Neural cell (in vitro differentiated cells): ENCODE measurements at regions not wholly inside any gene's neighbourhood (a gene's known extent, or its start where the extent isn't known, plus 50 kb on each side); places are given as distances from the start of the nearest gene placed in this dataset.

ENCODE experiments used
- H2AFZ ChIP-seq: fragments of 200-600, 300-800 bp; sonication (generic), shearing (Covaris generic); 2 replicates; pipeline ENCODE4 v1.6.0; 2014; ENCODE audit warnings: low read depth, mild to moderate bottlenecking, antibody characterized with exemption, low read length, moderate library complexity
- H3F3A ChIP-seq: fragments of 200-600 bp; shearing (Covaris generic); 2 replicates; pipeline ENCODE4 v1.6.1; 2016; ENCODE audit warnings: mild to moderate bottlenecking, moderate library complexity, mixed read lengths, antibody characterized with exemption, low read length; ENCODE audit not compliant: insufficient read depth, poor library complexity, severe bottlenecking
- H3K27ac ChIP-seq: fragments of 200-600, 300-800 bp; sonication (generic), shearing (Covaris generic); 2 replicates; pipeline ENCODE4 v1.5.1; 2014; ENCODE audit warnings: mild to moderate bottlenecking, low read length, moderate library complexity
- H3K27me3 ChIP-seq: fragments of 300-800, 200-600 bp; sonication (generic), shearing (Covaris generic); 2 replicates; pipeline ENCODE4 v1.6.0; 2014; ENCODE audit warnings: mild to moderate bottlenecking, low read depth, low read length, moderate library complexity; ENCODE audit not compliant: insufficient read depth
- H3K36me3 ChIP-seq: fragments of 300-800, 200-600 bp; sonication (generic), shearing (Covaris generic); 2 replicates; pipeline ENCODE4 v1.5.1; 2014; ENCODE audit warnings: mild to moderate bottlenecking, antibody characterized with exemption, low read length, moderate library complexity; ENCODE audit not compliant: insufficient read depth
- H3K4me2 ChIP-seq: fragments of 300-800, 200-600 bp; sonication (generic), shearing (Covaris generic); 2 replicates; pipeline ENCODE4 v1.6.0; 2014; ENCODE audit warnings: mild to moderate bottlenecking, low read length
- H3K4me3 ChIP-seq: fragments of 300-800, 200-600 bp; sonication (generic), shearing (Covaris generic); 2 replicates; pipeline ENCODE4 v1.5.1; 2014; ENCODE audit warnings: mild to moderate bottlenecking, low read length, moderate library complexity
- H3K79me2 ChIP-seq: fragments of 200-600 bp; shearing (Covaris generic); replicated peaks from 2 replicates; pipeline ENCODE4 v1.6.0; 2014; ENCODE audit warnings: mild to moderate bottlenecking, low read length, moderate library complexity; ENCODE audit not compliant: insufficient read depth
- H3K9ac ChIP-seq: fragments of 300-800, 200-600 bp; sonication (generic), shearing (Covaris generic); 2 replicates; pipeline ENCODE4 v1.6.1; 2016; ENCODE audit warnings: mild to moderate bottlenecking, low read length, mixed read lengths
- H3K9me2 ChIP-seq: fragments of 200-600 bp; shearing (Covaris generic); 2 replicates; pipeline ENCODE4 v1.6.1; 2016; ENCODE audit warnings: mild to moderate bottlenecking, low read length, mixed read lengths; ENCODE audit not compliant: insufficient read depth
- H3K9me3 ChIP-seq: fragments of 200-600, 300-800 bp; sonication (generic), shearing (Covaris generic); 2 replicates; pipeline ENCODE4 v1.6.1; 2016; ENCODE audit warnings: mild to moderate bottlenecking, mixed run types, low read length, moderate library complexity, mixed read lengths
- H4K20me1 ChIP-seq: fragments of 200-600 bp; shearing (Covaris generic); 2 replicates; pipeline ENCODE4 v1.6.1; 2016; ENCODE audit warnings: mild to moderate bottlenecking, mixed run types; ENCODE audit not compliant: insufficient read depth
- EP300 ChIP-seq: fragments of 450-650 bp; conservative IDR thresholded peaks from 2 replicates; pipeline ENCODE4 v1.6.1; 2014; ENCODE audit warnings: antibody characterized with exemption, mild to moderate bottlenecking, moderate library complexity; ENCODE audit not compliant: poor library complexity, severe bottlenecking
- EZH2 ChIP-seq: fragments of 200-600, 300-800 bp; shearing (Covaris generic), sonication (generic); IDR thresholded peaks from 2 replicates; pipeline ENCODE4 v1.6.1; 2014; ENCODE audit warnings: antibody characterized with exemption, low read length, borderline replicate concordance, mild to moderate bottlenecking; ENCODE audit not compliant: insufficient read depth, poor library complexity, severe bottlenecking
- MXI1 ChIP-seq: fragments of 450-650 bp; conservative IDR thresholded peaks from 2 replicates; pipeline ENCODE4 v1.6.1; 2014; ENCODE audit warnings: antibody characterized with exemption, mild to moderate bottlenecking; ENCODE audit not compliant: poor library complexity, severe bottlenecking
- POLR2AphosphoS5 ChIP-seq: IDR thresholded peaks from 2 replicates; pipeline ENCODE4 v1.6.1; 2012
- RAD21 ChIP-seq: fragments of 450-650 bp; conservative IDR thresholded peaks from 2 replicates; pipeline ENCODE4 v1.6.1; 2014; ENCODE audit warnings: antibody characterized with exemption, mild to moderate bottlenecking, moderate library complexity
- REST ChIP-seq: IDR thresholded peaks from 2 replicates; pipeline ENCODE4 v1.6.1; 2012; ENCODE audit warnings: borderline replicate concordance
- SMC3 ChIP-seq: fragments of 450-650 bp; conservative IDR thresholded peaks from 2 replicates; pipeline ENCODE4 v1.6.1; 2014; ENCODE audit warnings: antibody characterized with exemption, mild to moderate bottlenecking, moderate library complexity; ENCODE audit not compliant: poor library complexity
- TAF1 ChIP-seq: IDR thresholded peaks from 2 replicates; pipeline ENCODE4 v1.6.1; 2012; ENCODE audit warnings: low read depth
- TF ChIP-seq, protein P1 (sequence below): fragments of 450-650 bp; IDR thresholded peaks from 2 replicates; pipeline ENCODE4 v1.5.1; 2014; ENCODE audit warnings: antibody characterized with exemption, mild to moderate bottlenecking, moderate library complexity; ENCODE audit not compliant: poor library complexity, severe bottlenecking

- Histone ChIP-seq H2AFZ (no peak overlapping the region), H3F3A (no peaks in the 10 kb centered on the region), H3K36me3 (no peaks in the 10 kb centered on the region), H3K9ac (no peak overlapping the region), H3K9me3 (no peaks in the 10 kb centered on the region), H3K4me3 (no peak overlapping the region), H3K27ac (no peak overlapping the region), H3K4me2 (no peak overlapping the region), H4K20me1 (no peaks in the 10 kb centered on the region), H3K27me3 (no peaks in the 10 kb centered on the region), H3K79me2 (no peaks in the 10 kb centered on the region), H3K9me2 (no peaks in the 10 kb centered on the region)
- no peak for TF ChIP-seq EP300
- TF ChIP-seq SMC3: no peak
- TF ChIP-seq EZH2: no peak
- TF ChIP-seq MXI1: no peak
- no peak for TF ChIP-seq TAF1
- no peak for TF ChIP-seq RAD21
- no peak for TF ChIP-seq POLR2AphosphoS5
- TF ChIP-seq REST: no peak
- TF ChIP-seq, protein P1, sequence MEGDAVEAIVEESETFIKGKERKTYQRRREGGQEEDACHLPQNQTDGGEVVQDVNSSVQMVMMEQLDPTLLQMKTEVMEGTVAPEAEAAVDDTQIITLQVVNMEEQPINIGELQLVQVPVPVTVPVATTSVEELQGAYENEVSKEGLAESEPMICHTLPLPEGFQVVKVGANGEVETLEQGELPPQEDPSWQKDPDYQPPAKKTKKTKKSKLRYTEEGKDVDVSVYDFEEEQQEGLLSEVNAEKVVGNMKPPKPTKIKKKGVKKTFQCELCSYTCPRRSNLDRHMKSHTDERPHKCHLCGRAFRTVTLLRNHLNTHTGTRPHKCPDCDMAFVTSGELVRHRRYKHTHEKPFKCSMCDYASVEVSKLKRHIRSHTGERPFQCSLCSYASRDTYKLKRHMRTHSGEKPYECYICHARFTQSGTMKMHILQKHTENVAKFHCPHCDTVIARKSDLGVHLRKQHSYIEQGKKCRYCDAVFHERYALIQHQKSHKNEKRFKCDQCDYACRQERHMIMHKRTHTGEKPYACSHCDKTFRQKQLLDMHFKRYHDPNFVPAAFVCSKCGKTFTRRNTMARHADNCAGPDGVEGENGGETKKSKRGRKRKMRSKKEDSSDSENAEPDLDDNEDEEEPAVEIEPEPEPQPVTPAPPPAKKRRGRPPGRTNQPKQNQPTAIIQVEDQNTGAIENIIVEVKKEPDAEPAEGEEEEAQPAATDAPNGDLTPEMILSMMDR: no peak
These were observed 90.0 kb downstream of the CXCL12 start for GRCh38 chr10:44294726-44295412.

DNA sequence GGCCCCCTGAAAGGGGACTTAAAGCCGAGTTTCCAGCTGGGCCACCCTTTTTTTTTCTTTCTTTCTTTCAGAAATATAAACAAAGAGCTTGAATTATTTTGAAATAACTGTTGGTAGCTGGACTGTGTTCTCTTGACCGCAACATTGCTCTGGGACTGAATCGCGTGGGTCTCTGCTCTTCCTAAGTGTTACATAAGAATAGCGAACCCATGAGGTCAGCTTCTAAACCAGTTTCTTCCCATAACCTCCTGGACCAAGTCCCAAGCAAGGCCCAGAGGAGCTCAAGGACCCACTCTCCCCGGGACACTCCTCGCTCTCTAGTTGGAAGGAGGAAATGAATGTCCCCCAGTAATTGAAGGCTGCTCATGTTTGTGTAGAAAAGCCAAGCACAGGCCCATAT is 91.1 kb downstream of the CXCL12 start:
- Histone ChIP-seq H3K27me3 (no peaks in the 10 kb centered on the region), H3K9me3 (no peaks in the 10 kb centered on the region), H3K4me2 (no peak overlapping the region), H2AFZ (no peak overlapping the region), H3K9me2 (no peaks in the 10 kb centered on the region), H3K36me3 (no peaks in the 10 kb centered on the region), H3K4me3 (no peak overlapping the region), H3K27ac (no peak overlapping the region), H3K79me2 (no peaks in the 10 kb centered on the region), H3F3A (no peaks in the 10 kb centered on the region), H4K20me1 (no peaks in the 10 kb centered on the region), H3K9ac (no peak overlapping the region)
- TF ChIP-seq RAD21 (no peak), EP300 (no peak), POLR2AphosphoS5 (no peak), EZH2 (no peak), MXI1 (no peak), TAF1 (no peak), REST (no peak)
- TF ChIP-seq, protein P1: no peak
